Middle frontal gyrus (tissue), 1 donor: ENCODE measurements at regions not wholly inside any gene's neighbourhood (a gene's known extent, or its start where the extent isn't known, plus 50 kb on each side); places are given as distances from the start of the nearest gene placed in this dataset.
"Not testable (repeated sequence)": the region's sequence is repeated elsewhere in the genome, so short reads cannot be mapped to it uniquely, and the experiment has no call there.

ENCODE experiments used
- DNase-seq: peaks from one replicate; pipeline ENCODE4 v3.0.0-alpha.2; 2015; ENCODE audit warnings: low spot score; ENCODE audit errors: extremely low spot score

GRCh38 chr5:92944903-92945604, 636.0 kb downstream of the NR2F1-AS1 start:
- no peak for DNase-seq

GRCh38 chr5:92944337-92944736, 636.7 kb downstream of the NR2F1-AS1 start:
- no peak for DNase-seq

GRCh38 chr5:92942762-92943161, 638.3 kb downstream of the NR2F1-AS1 start:
- DNase-seq, result no peak

GRCh38 chr5:92941806-92942205, 639.2 kb downstream of the NR2F1-AS1 start:
- DNase-seq, result no peak

GRCh38 chr5:92939428-92939827, 641.6 kb downstream of the NR2F1-AS1 start:
- DNase-seq, result no peak

- not testable (repeated sequence) for DNase-seq
These were observed 643.6 kb downstream of the NR2F1-AS1 start for GRCh38 chr5:92937396-92937795.

GRCh38 chr5:92930057-92930456, 651.0 kb downstream of the NR2F1-AS1 start:
- no peak for DNase-seq

- no peak for DNase-seq
These were observed 653.7 kb downstream of the NR2F1-AS1 start for GRCh38 chr5:92927291-92927778.

GRCh38 chr5:92923885-92924284, 657.1 kb downstream of the NR2F1-AS1 start:
- no peak for DNase-seq

GRCh38 chr5:92922231-92922967, 658.6 kb downstream of the NR2F1-AS1 start:
- DNase-seq, result no peak

GRCh38 chr5:92917044-92917443, 664.0 kb downstream of the NR2F1-AS1 start:
- no peak for DNase-seq

- no peak for DNase-seq
These were observed 665.0 kb downstream of the NR2F1-AS1 start for GRCh38 chr5:92916036-92916435.

- DNase-seq, result no peak
These were observed 668.7 kb downstream of the NR2F1-AS1 start for GRCh38 chr5:92912283-92912682.

- no peak for DNase-seq
These were observed 669.2 kb downstream of the NR2F1-AS1 start for GRCh38 chr5:92911851-92912250.

- DNase-seq, result no peak
These were observed 669.7 kb downstream of the NR2F1-AS1 start for GRCh38 chr5:92911293-92911692.

- no peak for DNase-seq
These were observed 671.4 kb downstream of the NR2F1-AS1 start for GRCh38 chr5:92909602-92909962.

- no peak for DNase-seq
These were observed 671.9 kb downstream of the NR2F1-AS1 start for GRCh38 chr5:92908952-92909601.

GRCh38 chr5:92907938-92908606, 672.9 kb downstream of the NR2F1-AS1 start:
- DNase-seq, result no peak

GRCh38 chr5:92906798-92907376, 674.1 kb downstream of the NR2F1-AS1 start:
- no peak for DNase-seq

GRCh38 chr5:92904021-92904420, 677.0 kb downstream of the NR2F1-AS1 start:
- no peak for DNase-seq

GRCh38 chr5:92899611-92900010, 681.4 kb downstream of the NR2F1-AS1 start:
- no peak for DNase-seq
